ENCODE measurements at regions not wholly inside any gene's neighbourhood (a gene's known extent, or its start where the extent isn't known, plus 50 kb on each side); places are given as distances from the start of the nearest gene placed in this dataset.

DNA sequence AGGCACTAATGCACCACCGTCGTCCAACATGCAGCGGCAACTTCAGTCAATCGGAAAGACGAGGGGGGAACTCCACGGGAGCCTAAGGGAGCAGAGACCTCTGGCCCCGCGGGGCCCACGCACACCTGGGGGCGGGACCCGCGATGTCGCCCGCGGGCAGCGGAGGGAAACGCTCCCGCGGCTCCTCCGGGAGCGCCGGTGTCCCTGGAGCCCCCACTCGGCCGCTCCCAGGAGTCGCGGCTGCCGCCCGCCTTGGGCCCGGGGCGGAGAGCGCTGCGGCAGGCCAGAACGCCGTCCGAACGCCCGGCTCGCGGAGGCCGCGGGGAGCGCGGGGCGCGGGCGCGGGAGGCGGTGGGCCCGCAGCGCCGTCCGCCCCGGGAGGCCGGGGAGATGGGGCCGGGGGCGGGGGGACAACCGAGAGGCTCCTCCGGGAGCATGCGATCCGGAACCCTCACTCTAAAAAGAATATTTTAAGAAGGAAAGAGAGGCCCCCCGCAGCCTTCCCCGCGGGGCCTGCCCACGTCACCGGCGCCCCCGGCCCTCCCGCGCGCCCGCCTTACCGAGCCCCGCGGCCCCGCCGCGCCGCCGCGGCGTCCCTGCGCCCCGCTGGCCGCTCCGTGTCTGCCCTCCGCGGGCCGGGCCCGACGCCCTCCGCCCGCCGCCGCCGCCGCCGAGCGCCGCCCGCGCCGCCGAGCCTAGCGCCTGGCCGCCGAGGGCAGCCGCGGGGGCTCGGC is 86.6 kb upstream of the ARHGAP32 start:
- H3K27ac ChIP-seq = peak overlapping the region in 1 of 3 donors; percentile 38
- H3K4me1 ChIP-seq = peaks cover 23 to 32% of the 10 kb centered on the region in 2 donors
- peak; percentile 16 to 19 for DNase-seq

DNA sequence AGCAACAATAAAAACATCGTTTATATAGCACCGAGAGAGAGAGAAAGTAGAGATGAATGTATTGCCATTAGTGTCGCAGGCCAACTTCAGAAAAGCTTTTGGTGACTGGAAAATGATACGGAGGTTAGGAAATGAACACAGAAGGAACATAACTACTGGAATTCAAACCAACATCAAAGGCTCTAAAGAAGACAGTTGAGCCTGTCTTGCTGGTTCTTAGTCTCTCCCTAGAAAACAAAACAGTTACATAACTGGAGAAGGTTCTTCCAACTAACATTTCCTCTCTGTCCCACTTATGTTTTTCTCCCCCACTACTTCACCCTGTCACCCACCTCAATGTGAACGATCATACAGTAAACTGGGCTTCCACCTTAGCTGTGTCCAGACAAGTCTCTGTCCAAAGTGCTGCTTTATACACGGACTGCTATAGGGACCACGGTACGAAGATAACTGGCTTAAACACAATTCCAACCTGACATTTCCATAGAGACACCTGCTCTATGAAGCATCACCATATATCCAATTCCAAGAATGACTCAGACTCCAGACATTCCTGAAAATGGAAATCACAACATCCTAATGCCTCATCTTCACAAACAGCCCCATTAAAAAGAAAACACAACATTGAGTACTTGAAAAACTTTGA is 85.2 kb upstream of the ARHGAP32 start:
- 83 to 86% methylated on average over 8 of the region's 8 CpGs for WGBS, 2 donors
- Histone ChIP-seq H3K27me3 (no peaks in the 10 kb centered on the region), H3K4me1 (peaks cover 23 to 32% of the 10 kb centered on the region in 2 donors), H3K27ac (no peak overlapping the region), H3K9me3 (no peaks in the 10 kb centered on the region), H3K4me3 (replicated peaks in 1 of 3) (no peak overlapping the region), H3K36me3 (no peaks in the 10 kb centered on the region)
- no peak for TF ChIP-seq POLR2A (IDR thresholded peaks at IDR 0.05)
- DNase-seq = no peak
- intact Hi-C loops (cut with DNase I) = no loop called here

More for the DNA sequence above, 86.6 kb upstream of the ARHGAP32 start:
- Histone ChIP-seq H3K4me3 (replicated peaks in 1 of 3) (peak overlapping the region in 2 of 3 donors; percentile 29 to 48), H3K36me3 (no peaks in the 10 kb centered on the region), H3K27me3 (no peaks in the 10 kb centered on the region), H3K9me3 (no peaks in the 10 kb centered on the region)
- TF ChIP-seq, protein P1, sequence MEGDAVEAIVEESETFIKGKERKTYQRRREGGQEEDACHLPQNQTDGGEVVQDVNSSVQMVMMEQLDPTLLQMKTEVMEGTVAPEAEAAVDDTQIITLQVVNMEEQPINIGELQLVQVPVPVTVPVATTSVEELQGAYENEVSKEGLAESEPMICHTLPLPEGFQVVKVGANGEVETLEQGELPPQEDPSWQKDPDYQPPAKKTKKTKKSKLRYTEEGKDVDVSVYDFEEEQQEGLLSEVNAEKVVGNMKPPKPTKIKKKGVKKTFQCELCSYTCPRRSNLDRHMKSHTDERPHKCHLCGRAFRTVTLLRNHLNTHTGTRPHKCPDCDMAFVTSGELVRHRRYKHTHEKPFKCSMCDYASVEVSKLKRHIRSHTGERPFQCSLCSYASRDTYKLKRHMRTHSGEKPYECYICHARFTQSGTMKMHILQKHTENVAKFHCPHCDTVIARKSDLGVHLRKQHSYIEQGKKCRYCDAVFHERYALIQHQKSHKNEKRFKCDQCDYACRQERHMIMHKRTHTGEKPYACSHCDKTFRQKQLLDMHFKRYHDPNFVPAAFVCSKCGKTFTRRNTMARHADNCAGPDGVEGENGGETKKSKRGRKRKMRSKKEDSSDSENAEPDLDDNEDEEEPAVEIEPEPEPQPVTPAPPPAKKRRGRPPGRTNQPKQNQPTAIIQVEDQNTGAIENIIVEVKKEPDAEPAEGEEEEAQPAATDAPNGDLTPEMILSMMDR (IDR thresholded peaks at IDR 0.05) = no peak
- WGBS, 2 donors = 2% methylated on average over 6 to 23 of the region's 109 CpGs
- intact Hi-C loops (cut with DNase I) = no loop called here

DNA sequence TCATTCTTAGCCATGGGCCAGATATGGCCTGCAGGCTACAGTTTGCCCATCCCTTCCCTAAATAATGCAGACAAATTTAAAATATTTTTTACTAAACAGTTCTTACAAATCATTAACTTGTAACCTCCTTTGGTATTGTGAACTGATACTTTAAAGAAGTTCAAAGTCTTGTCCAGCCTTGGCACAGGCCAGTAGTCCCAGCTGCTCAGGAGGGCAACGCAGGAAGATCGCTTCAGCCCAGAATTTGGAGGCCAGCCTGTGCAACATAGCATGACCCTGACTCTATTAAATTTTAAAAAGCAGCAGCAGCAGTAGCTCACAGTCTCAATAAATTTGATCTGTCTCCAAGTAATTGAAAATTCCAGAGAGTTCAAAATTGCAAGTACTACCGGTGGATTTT is 83.7 kb upstream of the ARHGAP32 start:
- H3K27ac ChIP-seq = no peak overlapping the region
- H3K9me3 ChIP-seq = no peaks in the 10 kb centered on the region
- 34 to 69% methylated on average over 3 of the region's 3 CpGs for whole genome bisulfite sequencing, 2 donors
- intact Hi-C loops (cut with DNase I) = no loop called here
- no peaks in the 10 kb centered on the region for H3K27me3 ChIP-seq
- H3K36me3 ChIP-seq = no peaks in the 10 kb centered on the region
- H3K4me1 ChIP-seq = peaks cover 23 to 32% of the 10 kb centered on the region in 2 donors
- no peak for TF ChIP-seq POLR2A (IDR thresholded peaks at IDR 0.05)
- TF ChIP-seq, protein P1 (IDR thresholded peaks at IDR 0.05) = no peak
- peak; percentile 10 to 29 for DNase-seq
- H3K4me3 ChIP-seq (replicated peaks in 1 of 3) = no peak overlapping the region

DNA sequence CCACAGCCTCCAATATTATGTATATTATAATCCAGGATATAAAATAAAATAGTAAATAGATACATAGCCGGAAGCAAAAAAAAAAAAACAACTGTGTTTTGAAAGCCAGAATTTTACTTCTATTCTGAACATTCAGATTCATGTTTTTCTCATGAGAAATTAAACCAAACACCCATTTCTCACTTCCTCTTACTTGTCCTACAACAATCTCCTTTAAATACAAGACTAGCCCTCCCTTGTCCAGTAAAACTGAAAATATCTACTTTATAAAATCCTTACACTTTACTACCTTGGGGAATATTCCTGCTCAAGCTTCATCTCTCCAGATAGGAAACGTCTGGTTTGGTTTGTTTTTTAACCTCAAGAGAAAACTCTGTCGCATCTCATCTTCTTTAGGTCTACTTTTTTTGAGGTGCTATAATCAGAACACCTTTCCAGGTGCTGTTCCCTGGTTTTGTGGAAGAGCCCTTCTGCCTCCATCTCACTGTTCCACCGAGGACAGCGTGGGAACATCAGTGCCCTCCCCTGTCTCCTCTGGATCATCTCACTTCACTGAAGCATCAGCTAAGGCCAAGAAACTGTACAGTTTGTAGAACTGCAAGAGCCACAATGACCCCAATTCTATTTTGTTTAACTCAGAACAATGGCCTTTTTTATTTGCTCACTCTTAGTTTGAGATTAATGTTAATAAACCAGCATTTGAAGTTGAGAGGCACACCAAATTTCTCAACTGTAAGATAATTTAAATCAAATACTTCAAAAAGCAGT is 82.0 kb upstream of the ARHGAP32 start:
- no peak for TF ChIP-seq POLR2A (IDR thresholded peaks at IDR 0.05)
- no peaks in the 10 kb centered on the region for H3K27me3 ChIP-seq
- no peak overlapping the region for H3K4me3 ChIP-seq (replicated peaks in 1 of 3)
- no peak for DNase-seq
- H3K4me1 ChIP-seq = peaks cover 18 to 32% of the 10 kb centered on the region in 2 donors
- H3K27ac ChIP-seq = no peak overlapping the region
- H3K36me3 ChIP-seq = no peaks in the 10 kb centered on the region
- intact Hi-C loops (cut with DNase I) = no loop called here
- WGBS, 2 donors = 88 to 90% methylated on average over 5 of the region's 5 CpGs
- no peaks in the 10 kb centered on the region for H3K9me3 ChIP-seq

DNA sequence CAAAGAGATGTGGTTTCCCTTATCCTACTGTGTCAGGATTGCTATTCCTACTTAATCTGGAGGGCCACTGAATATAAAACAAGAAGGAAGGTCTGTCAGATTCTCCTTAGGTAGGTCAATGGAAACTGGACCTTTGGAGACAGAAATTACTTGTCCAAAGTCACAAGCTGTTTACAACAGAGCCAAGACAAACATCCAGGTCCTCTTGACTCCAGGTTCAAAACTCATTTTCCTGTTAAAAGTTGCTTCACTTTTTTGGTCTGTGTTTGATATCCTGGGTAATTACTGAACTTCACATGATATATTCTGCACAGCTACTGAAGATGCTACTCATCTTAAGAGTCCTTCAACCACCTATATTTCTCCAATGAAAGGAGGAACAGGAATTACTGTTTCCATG is 81.2 kb upstream of the ARHGAP32 start:
- DNase-seq = no peak
- Histone ChIP-seq H3K36me3 (no peaks in the 10 kb centered on the region), H3K27ac (no peak overlapping the region), H3K9me3 (no peaks in the 10 kb centered on the region), H3K27me3 (no peaks in the 10 kb centered on the region), H3K4me3 (replicated peaks in 1 of 3) (no peak overlapping the region), H3K4me1 (peaks cover 16 to 30% of the 10 kb centered on the region in 2 donors)
- intact Hi-C loops (cut with DNase I) = no loop called here
- TF ChIP-seq POLR2A (IDR thresholded peaks at IDR 0.05) = no peak
- TF ChIP-seq, protein P1 (IDR thresholded peaks at IDR 0.05) = no peak

All from thyroid gland (tissue), 4 donors.